ENCODE measurements at regions not wholly inside any gene's neighbourhood (a gene's known extent, or its start where the extent isn't known, plus 50 kb on each side); places are given as distances from the start of the nearest gene placed in this dataset.

DNA sequence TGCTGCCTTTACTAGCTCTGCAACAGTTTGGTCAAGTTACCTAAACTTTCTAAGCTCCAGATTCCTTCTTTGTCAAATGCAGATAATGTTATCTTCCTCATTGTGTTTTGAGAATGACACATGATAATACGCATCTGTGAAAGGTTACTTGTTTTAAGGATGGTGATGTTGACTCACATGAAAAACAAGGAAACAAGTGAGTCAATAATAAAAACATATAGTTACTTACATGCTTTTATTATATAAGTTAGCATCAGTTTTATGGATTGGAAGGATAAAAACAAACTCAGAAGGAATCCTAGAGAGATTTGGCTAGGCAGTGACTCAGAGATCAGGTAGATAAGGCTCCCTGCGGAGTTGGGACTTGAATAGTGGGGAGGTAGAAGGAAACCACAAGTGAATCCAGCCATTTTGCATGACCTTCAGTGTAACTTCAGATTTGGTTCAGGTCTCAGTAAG, 144.6 kb downstream of the LMO4 start:
- H3K27ac ChIP-seq (replicated peaks): no peak overlapping the region
- H3K27me3 ChIP-seq (ENCODE audit: insufficient read depth, poor library complexity, severe bottlenecking): no peaks in the 10 kb centered on the region
- TF ChIP-seq SPI1 (IDR thresholded peaks at IDR 0.05; ENCODE audit: borderline replicate concordance, low read depth) (no peak), GABPA (IDR thresholded peaks at IDR 0.05; ENCODE audit: low read depth) (no peak), POLR2AphosphoS5 (IDR thresholded peaks at IDR 0.05; ENCODE audit: low read depth) (no peak)
- TF ChIP-seq, protein P1, sequence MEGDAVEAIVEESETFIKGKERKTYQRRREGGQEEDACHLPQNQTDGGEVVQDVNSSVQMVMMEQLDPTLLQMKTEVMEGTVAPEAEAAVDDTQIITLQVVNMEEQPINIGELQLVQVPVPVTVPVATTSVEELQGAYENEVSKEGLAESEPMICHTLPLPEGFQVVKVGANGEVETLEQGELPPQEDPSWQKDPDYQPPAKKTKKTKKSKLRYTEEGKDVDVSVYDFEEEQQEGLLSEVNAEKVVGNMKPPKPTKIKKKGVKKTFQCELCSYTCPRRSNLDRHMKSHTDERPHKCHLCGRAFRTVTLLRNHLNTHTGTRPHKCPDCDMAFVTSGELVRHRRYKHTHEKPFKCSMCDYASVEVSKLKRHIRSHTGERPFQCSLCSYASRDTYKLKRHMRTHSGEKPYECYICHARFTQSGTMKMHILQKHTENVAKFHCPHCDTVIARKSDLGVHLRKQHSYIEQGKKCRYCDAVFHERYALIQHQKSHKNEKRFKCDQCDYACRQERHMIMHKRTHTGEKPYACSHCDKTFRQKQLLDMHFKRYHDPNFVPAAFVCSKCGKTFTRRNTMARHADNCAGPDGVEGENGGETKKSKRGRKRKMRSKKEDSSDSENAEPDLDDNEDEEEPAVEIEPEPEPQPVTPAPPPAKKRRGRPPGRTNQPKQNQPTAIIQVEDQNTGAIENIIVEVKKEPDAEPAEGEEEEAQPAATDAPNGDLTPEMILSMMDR (IDR thresholded peaks at IDR 0.05; ENCODE audit: insufficient read depth, low read length): no peak
- TF ChIP-seq, protein P2, sequence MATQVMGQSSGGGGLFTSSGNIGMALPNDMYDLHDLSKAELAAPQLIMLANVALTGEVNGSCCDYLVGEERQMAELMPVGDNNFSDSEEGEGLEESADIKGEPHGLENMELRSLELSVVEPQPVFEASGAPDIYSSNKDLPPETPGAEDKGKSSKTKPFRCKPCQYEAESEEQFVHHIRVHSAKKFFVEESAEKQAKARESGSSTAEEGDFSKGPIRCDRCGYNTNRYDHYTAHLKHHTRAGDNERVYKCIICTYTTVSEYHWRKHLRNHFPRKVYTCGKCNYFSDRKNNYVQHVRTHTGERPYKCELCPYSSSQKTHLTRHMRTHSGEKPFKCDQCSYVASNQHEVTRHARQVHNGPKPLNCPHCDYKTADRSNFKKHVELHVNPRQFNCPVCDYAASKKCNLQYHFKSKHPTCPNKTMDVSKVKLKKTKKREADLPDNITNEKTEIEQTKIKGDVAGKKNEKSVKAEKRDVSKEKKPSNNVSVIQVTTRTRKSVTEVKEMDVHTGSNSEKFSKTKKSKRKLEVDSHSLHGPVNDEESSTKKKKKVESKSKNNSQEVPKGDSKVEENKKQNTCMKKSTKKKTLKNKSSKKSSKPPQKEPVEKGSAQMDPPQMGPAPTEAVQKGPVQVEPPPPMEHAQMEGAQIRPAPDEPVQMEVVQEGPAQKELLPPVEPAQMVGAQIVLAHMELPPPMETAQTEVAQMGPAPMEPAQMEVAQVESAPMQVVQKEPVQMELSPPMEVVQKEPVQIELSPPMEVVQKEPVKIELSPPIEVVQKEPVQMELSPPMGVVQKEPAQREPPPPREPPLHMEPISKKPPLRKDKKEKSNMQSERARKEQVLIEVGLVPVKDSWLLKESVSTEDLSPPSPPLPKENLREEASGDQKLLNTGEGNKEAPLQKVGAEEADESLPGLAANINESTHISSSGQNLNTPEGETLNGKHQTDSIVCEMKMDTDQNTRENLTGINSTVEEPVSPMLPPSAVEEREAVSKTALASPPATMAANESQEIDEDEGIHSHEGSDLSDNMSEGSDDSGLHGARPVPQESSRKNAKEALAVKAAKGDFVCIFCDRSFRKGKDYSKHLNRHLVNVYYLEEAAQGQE (IDR thresholded peaks at IDR 0.05; ENCODE audit: insufficient replicate concordance, low read depth): no peak
- no peak overlapping the region for H3K4me3 ChIP-seq (replicated peaks; ENCODE audit: insufficient read depth, low read length)
- no peak for DNase-seq (ENCODE audit: low read depth in 1 of 2, low spot score in 1 of 2)

DNA sequence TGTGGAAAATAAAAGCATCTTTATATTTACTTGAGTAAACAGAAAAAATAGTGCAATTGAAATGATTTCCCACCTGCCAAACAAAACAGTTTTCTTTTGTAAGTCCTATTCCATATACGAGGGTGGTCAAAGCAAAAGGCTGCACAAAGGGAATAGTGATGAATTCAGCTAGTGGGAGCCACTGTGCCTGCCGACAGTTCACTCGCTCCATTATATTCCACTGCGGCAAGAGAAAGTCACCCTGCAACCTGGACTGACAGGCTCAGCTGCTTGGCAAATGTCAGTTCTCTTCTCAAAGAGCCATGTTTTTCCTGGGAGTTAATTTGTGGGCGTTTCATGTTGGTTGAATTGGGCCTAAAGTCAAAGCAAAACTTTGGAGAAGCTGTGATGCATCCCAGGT, 145.4 kb downstream of the LMO4 start:
- no peak for DNase-seq (ENCODE audit: low read depth in 1 of 2, low spot score in 1 of 2)
- TF ChIP-seq POLR2AphosphoS5 (IDR thresholded peaks at IDR 0.05; ENCODE audit: low read depth): no peak
- TF ChIP-seq GABPA (IDR thresholded peaks at IDR 0.05; ENCODE audit: low read depth): no peak
- TF ChIP-seq SPI1 (IDR thresholded peaks at IDR 0.05; ENCODE audit: borderline replicate concordance, low read depth): no peak
- TF ChIP-seq, protein P2 (IDR thresholded peaks at IDR 0.05; ENCODE audit: insufficient replicate concordance, low read depth): no peak
- no peak overlapping the region for H3K27ac ChIP-seq (replicated peaks)
- no peaks in the 10 kb centered on the region for H3K27me3 ChIP-seq (ENCODE audit: insufficient read depth, poor library complexity, severe bottlenecking)
- no peak overlapping the region for H3K4me3 ChIP-seq (replicated peaks; ENCODE audit: insufficient read depth, low read length)

DNA sequence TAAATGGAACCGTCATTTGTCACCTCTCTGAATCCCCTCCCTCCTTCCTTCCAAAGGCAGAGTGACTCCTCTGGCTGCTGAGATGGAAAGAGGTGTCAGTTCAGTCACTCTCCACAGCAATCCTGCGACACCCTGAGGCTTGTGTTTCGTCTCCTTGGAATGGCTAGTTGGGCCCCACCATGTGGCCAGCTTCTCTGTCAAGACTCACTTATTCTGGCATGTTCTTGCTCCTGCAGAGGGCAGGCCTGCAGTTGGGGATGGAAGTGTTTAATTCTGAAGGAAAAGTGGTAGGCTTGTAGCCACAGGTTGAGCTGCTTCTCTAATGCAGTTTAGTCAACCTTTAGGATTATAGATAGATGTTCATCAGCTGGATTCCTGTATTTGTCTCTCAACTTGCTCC, 149.6 kb downstream of the LMO4 start:
- DNase-seq (ENCODE audit: low read depth in 1 of 2, low spot score in 1 of 2): no peak
- H3K27ac ChIP-seq (replicated peaks): no peak overlapping the region

More for the DNA sequence above, 149.6 kb downstream of the LMO4 start:
- H3K27me3 ChIP-seq (ENCODE audit: insufficient read depth, poor library complexity, severe bottlenecking): no peaks in the 10 kb centered on the region
- TF ChIP-seq, protein P2 (IDR thresholded peaks at IDR 0.05; ENCODE audit: insufficient replicate concordance, low read depth): no peak
- TF ChIP-seq POLR2AphosphoS5 (IDR thresholded peaks at IDR 0.05; ENCODE audit: low read depth): no peak
- TF ChIP-seq, protein P1 (IDR thresholded peaks at IDR 0.05; ENCODE audit: insufficient read depth, low read length): no peak
- no peak overlapping the region for H3K4me3 ChIP-seq (replicated peaks; ENCODE audit: insufficient read depth, low read length)

Data from HL-60 (cell line).